GM21526 (cell line): ENCODE measurements at regions not wholly inside any gene's neighbourhood (a gene's known extent, or its start where the extent isn't known, plus 50 kb on each side); places are given as distances from the start of the nearest gene placed in this dataset.
"Not testable (repeated sequence)": the region's sequence is repeated elsewhere in the genome, so short reads cannot be mapped to it uniquely, and the experiment has no call there.

Experiments
- ATAC-seq: cut with Tn5 transposase; IDR thresholded peaks from one replicate; pipeline ENCODE4 v1.9.1; 2021; ENCODE audit warnings: moderate library complexity; ENCODE audit not compliant: unreplicated experiment, low FRiP score

DNA sequence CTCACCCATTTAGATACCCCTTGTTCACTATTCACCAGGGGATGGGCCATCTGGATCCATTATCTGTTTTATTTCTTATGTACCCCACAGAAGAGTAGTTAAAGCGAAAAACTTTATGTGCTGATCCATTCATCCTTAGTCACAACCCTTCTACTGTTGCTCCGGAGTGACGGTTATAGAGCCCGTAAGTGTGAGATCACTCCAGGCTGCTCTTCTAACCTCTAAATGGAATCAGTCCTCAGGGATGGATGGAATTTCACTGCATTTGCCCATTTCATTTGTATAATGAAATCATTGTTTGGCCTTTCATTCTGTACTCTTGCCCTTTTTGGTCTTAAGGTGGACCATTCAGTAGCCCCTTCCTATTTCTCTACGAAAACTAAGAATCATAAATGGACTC lies 409.3 kb upstream of the RUNX1 start:
- ATAC-seq: no peak

DNA sequence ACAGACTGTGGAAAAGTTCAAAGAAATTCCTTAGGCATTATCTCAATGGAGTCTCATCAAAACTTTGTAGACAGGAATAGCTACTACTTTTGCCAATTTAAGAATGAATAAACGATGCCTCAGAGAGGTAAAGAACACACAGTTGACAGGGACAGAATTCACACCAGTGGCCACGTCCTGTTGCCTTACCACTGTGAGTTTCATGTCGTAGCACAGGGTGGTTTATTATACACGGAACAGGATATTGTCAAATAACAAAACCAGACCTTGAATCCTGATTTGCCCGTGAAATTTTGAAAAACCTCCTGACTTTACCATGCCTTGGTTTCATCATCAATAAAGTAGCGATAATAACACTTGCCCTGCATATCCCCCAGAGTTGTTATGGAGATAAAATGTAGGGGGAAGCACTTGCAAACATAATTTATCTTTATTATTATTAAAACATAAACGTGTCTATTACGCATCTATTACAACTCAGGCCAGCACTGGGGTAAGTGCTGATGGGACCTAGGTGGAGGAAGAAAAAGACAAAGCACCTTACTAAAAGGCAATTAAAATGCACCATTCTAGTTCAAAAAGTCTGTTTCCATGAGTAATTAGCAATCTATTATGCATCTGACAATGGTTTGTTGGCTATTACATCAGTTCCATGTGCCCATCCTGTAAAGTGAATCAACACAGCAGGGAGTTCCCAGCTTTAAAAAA lies 408.1 kb upstream of the RUNX1 start:
- no peak for ATAC-seq

DNA sequence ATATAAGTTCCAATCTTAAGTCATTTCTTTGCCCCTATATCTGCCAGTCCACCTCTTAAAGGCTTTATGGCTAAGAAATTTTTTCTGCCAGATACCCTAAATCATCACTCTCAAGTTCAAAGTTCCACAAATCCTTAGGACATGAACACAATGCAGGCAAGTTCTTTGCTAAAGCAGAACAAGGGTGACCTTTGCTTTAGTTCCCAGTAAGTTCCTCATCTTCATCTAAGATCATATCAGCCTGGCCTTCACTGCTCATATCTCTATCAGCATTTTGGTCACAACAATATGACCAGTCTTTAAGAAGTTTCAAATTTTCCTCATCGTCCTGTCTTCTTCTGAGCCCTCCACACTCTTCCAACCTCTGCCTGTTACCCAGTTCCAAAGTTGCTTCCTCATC lies 402.2 kb upstream of the RUNX1 start:
- no peak for ATAC-seq

DNA sequence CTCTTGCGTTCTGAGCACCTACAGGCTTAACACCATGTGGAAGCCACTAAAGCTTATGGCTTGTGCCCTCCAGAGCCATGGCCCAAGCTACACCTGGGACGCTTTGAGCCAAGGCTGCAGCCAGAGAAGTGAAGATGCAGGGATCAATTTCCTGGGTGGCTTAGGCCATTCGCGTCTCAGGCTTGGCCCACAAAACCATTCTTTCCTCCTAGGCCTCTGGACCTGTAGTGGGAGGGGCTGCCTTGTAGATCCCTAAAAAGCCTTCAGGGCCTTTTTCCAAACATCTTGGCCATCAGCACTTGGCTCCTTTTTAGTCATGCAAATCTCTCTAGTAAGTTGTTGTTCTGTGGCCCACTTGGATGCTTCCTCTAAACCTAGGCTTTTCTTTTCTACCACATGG lies 401.7 kb upstream of the RUNX1 start:
- ATAC-seq: no peak

DNA sequence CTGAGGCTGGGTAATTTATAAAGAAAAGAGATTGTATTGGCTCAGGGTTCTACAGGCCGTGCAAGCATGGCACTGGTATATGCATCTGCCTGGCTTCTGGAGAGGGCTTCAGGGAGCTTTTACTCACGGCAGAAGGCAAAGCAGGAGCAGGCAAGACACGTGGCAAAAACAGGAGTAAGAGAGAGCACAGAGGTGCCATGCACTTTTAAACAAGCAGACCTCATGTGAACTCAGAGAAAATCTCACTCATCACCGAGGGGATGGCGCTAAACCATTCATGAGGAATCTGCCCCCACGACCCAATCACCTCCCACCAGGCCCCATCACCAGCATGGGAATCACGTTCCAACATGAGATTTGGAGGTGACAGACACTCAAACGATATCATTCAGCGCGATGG lies 400.7 kb upstream of the RUNX1 start:
- ATAC-seq: no peak

DNA sequence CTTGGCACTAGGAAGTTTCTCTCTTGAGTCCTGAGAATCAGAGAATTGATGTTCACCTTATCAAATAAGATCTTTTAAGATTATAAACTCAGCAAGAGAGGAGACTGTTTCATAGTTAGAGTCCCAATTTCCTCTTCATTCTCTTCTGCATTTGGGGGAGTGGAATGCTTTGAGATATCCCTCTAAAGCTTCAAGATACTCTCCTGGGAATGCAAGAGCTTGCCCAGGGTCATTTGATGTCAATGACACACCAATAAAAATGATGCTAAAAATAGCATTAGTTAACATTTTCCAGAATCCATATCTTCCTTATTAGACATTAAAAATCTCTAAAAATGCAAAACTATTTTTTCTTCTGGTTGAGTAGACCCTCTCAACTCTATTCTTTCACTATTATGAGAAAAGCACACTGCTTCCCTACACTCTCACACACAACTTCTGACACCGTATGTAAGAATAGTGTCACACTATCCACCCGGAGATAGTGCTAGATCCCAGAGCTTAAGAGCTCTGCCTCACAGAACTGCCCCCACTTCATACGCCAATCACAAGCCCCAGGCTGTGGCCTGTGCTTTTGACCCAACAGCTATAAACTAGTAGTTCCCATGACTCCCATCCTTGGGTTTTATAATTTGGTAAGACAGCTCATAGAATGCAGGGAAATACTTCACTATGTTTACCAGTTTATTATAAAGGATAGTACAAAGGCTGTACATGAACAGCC lies 399.9 kb upstream of the RUNX1 start:
- ATAC-seq: no peak

DNA sequence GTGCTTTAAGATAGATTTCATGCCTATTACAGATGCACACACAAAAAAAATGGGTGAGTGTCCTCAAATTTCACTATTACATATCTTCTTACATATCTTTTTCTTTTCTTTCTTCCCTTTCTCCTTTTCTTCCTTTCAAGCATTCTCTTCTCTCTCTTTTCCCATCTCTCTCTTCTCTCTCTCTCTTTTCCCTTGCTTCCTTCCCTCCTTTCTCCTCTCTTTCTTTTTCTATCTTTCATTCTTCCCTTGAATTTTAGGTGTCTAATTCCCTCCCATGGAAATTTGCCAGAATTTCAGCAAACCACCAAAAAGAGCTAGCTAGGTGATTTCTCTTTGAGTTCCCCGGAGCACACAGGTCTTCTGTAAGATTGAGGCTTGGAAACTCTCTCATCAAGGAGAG lies 395.3 kb upstream of the RUNX1 start:
- ATAC-seq: no peak

DNA sequence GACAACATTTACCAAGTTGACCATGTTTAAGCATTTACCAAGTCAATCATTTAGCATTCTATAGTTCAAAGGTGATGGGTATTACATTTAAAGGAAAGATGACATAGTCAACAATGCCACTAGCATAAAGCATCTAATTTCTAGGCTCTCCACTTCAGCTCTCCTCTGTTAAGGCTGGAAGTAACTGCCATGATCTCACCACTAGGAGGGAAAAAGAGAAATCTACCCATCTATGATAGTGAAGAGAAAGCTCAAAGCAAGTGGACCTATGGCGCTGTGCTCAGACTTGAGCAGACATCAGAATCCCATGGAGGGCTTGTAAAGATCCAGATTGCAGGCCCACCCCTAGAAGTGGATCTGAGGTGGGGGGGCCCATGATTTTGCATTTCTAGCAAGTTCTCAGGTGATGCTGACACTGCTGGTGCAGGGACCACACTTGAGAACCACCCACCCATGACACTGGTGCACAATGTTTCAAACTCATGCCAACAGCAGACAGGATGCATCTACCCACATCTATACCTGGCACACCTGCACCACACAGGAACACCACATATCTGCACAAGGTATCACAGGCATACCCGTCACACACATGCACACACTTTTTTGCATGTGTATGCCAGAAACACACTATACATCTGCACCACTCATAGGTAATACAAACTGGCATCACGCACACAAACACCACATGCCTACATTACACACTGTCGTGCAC lies 392.9 kb upstream of the RUNX1 start:
- ATAC-seq: no peak

DNA sequence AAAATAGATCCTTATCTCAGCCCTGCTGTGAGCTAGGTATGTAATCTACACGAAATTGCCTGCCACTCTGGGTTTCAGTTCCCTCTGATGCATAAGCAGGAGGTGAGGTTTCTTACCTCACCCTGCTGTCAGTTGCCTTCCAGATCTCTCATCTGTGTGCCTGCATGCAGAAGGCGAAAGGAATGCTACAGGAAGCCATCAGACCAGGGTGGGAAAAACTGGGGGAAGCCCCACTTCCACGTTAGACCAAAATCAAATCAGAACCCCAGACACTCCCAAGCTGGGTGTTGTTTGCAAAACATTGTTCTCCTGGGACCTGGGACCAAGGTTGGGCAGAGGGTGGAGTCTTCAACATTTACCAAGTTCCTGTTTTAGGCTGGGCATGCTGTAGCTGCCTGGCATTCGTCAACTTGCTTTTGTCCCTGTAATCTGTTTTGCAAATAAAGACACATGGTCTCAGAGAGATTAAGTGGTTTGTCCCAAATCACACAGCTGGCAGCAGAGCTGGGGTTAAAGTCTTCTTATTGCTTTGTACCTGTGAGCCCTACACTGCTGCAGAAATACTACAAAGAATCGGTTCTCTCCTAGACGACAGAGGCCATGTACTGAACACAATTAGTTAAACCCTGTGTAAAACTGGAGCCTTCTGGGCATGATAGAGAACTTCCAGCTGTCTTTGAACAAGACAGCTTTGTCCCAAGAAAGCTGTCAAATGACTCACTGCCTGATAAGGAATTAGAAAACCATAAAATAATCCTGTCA lies 389.7 kb upstream of the RUNX1 start:
- no peak for ATAC-seq

DNA sequence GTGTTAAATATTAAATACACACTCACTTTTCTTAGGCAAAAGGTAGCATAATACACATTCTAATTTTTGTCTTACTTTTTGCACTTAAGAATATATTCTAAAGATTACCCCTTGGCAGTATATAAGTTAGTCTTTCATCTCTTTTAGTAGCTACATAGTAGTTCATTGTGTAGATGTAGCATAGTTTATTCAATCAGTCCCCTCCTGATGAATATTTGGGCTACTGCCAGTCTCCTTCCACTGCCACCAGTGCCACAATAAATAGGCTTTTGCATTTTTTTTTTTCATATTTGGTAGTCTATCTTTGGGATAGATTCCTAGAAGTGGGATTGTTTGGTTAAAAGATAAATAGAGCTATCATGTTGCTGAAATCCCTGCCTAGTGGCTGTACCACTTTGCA lies 388.8 kb upstream of the RUNX1 start:
- ATAC-seq: no peak

DNA sequence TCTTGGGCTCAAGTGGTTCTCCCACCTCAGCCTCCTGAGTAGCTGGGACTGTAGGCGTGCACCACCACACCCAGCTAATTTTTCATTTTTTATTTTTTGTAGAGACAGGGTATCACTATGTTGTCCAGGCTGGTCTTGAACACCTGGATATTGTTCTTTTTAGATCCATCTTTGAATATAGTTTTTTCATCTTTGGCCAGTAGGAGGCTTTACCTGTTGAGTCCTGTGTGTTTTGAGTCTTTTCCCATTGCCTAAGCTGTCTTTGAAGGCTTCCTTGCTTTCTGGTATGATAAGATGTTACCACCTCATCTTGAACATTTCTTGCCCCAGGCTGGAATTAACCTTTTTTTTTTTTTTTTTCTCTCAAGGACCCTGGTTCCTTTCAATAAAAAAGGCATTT lies 387.8 kb upstream of the RUNX1 start:
- ATAC-seq: no peak

DNA sequence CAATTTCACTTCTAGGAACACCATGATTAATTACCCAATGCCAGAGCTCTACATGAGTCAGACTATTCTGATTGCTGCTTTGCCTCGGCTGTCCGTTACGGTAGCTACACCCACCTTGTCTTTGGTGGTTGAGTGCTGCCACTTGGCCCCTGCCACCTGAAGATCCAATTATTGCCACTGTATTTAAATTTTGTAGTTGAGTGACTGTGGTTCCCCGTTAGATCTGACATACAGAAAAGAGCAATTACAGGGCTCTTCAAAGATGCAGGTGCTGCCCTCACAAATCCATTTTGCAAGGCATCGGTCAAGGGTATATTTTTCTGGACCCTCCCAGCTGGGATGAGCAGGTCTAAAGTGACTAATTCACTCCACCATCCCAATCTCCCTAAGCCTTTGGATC lies 383.5 kb upstream of the RUNX1 start:
- ATAC-seq: not testable (repeated sequence)

DNA sequence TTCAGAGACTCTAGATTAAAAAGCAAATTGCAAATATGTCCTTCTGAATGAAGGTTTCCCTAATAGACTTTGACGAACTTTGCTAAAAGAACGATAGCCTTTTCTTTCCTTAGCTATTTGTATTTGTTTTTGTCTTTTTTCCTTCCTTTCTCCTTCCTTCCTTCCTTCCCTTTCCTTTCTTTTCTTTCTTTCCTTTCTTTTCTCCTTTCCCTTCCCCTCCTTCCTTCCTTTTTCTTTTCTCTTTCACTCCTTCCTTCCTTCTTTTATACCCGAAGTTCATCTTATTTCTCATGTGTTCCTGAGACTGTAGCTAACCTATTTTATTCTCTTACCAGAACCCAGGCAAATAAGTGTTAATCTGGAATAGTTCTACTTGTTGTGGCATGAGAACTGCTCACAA lies 381.2 kb upstream of the RUNX1 start:
- no peak for ATAC-seq

DNA sequence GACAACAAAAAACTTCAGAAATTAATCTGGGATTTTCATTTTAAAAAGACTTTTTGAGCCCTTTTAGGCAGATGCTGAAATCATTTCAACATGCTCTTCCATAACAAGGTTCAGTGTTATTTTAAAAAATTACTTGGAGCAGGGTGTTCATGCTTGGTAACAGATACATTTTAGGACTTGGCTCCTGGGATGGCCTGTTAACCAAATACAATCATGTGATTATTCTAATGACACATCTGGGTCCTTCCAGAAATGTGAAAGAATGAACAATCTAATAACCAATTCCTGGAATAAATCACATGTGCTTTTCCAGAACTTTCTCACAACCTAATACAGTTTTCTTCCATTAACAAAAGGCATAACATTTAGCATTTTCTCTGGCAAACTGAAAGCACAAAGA lies 379.8 kb upstream of the RUNX1 start:
- ATAC-seq: no peak

DNA sequence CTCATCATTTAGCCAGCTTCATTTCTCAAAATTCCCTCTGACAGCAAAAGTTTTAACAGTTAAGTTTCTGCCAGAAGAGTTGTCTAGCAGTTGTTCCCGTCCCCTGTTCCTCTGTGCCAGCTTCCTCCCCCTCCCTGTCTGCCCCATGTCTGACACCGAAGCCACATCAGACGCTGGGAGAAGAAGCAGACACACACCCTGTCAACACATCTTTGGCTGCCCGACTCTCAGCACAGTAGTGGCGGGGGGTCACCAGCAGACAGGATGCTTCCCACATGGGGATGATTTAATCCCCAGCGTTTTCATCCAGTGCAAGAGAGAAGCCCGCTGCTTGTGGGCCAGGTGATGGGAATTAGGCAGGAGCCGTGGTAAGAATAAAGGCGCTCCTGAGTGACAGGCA lies 379.4 kb upstream of the RUNX1 start:
- no peak for ATAC-seq

DNA sequence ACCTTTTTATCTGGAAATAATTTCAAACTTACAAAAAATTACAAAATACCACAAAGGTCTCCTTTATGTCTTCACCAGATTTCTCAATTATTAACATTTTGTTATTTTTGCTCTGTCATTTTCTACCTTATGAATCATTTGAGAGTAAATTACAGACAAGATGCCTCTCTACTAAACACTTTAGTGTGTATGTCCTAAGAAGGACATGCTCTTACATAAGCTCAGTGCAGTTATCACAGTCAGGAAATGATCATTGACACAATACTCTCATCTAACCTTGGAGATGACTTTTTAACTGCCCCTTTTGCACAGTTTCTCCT lies 378.9 kb upstream of the RUNX1 start:
- ATAC-seq: no peak

DNA sequence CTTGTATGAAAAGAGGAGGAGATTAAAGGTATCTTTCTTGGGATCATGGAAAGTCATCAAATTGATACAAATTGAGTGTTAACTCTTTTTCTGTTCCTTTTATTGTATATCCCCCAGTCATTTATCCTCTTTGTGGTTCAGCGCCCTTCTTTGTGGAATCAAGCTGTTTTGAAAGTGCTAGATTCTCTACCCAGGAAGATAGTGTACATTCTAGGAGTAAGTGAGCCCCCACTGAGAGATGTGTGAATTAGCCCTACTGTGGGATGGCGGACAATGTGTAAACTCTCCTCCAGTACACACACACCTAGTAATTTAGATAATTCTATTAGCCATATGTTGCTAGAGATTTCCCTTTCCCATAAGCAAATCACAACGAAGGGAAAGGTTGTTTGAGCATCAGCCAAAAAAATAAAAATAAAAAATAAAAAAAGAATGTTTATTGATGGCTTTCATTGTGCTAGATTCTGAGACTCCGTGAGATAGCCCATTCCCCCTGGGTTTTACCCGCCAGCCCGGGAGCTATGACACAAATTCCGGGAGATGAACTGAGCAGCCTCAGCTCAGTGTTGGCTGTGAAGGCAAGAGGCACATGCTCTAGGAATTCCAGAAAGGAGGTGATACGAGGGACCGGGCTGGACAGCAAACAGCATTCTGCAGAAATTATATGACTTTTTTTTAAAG lies 378.4 kb upstream of the RUNX1 start:
- no peak for ATAC-seq

DNA sequence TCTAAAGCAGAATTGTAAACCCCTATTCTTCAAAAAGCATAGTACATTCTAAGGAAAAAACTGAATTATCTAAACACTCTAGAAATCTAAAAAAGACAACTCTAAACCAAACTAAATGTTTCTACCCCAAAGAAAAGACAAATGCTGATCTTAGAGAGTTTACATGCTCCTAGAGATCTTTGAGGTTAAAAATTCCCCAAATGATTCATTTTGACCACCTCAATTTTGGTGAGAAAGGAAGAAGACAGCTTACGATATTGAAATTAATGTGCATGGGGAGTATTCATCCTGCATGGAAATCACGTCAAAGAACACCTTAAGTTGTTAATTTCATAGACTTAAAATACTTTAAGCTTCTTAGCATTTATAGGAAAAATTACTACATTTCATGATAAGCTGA lies 377.8 kb upstream of the RUNX1 start:
- ATAC-seq: no peak

DNA sequence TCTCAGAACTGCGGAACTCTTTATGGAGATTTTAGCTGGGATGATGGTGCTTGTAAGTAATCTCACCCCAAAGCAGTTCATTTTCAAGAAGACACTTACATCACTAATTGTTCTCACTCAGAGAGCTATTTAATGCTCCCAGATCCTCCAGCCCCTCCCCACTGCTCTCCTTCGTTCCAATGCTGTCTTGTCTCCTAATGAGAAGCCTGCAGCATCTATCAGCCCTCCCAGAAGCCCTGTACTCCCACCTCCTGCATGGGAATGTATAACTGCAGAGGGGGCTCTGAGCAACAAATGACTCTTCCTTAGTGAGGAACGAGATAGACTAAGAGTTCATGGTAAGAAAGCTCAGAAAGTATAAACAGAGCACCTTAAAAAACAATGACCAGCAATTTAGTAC lies 377.4 kb upstream of the RUNX1 start:
- no peak for ATAC-seq

DNA sequence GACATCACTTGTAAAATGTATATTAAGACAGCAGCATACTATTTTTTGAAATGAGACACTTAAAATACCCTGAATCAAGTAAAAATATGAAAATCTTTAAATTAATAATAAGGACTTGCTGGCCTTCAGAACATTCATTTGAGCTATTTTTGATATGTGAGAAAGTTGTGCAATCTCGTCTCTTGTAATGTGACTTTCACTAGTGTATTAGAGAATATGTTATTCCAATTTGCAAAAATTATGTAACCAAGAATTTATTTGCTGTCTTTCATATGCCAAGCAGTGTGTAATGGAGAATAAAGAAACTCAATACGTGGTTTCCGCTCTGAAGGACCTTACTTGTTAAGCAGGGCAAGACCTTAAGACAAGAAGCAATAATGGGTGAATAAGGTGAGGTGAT lies 375.0 kb upstream of the RUNX1 start:
- ATAC-seq: no peak

DNA sequence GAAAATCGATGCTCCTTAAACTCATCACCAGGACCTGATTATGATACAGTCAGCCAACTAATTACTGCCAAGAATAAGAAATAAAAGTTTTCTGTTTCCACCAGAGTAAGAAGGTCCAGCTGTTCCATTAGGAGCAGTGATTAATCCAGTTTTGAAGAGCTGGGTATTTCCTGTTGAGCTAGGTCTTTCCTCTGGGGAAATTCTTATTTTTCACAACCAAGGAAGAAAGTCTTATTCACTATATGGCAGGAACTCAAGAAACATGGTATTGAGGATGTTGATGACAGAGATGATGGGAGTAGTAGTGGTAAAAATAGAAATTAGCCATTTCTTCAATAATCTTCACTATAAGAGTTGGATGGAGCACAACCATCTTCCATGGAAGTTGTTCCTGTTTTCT lies 374.6 kb upstream of the RUNX1 start:
- ATAC-seq: no peak
